ENCODE measurements at regions not wholly inside any gene's neighbourhood (a gene's known extent, or its start where the extent isn't known, plus 50 kb on each side); places are given as distances from the start of the nearest gene placed in this dataset.

DNA sequence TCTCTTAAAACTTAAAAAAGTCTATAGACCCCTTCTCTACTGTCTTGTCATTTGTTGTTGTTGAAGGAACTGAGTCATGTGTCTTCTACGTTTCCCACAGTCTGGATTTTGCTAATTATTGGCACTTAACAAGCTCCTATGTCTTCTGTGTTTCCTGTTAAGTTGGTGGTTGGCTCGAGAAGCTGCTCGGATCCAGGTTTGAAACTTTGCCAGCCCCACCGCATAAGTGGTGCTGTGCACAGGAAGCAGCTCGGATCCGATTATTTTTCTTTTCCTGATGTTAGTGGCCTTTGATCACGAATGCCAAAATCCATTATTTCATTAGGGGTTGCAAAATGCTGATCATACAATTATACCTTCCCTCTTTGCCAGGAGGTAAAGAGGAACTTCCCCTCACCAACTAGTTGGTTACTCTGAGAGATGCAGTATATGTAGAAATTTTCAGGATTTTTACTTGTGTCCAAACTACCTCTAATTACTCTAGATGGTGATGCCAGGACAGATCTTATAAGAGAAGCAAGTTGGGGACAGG lies 186.5 kb downstream of the NSG2 start:
- H4K20me1 ChIP-seq (ENCODE audit: control insufficient read depth, insufficient read depth): no peaks in the 10 kb centered on the region
- 0% methylated on average over 7 of the region's 7 CpGs for WGBS (ENCODE audit: insufficient coverage, insufficient replicate concordance, low lambda C conversion rate, missing lambda C conversion rate)
- H3K4me1 ChIP-seq (ENCODE audit: control insufficient read depth, insufficient read depth, low read length): no peaks in the 10 kb centered on the region
- ChIA-PET SMC1A (ENCODE audit: uncharacterized antibody, unreplicated experiment) (interaction anchor here (1.4 kb wide), 1 partner anchor 80 kb away, joined by 4 read pairs; no protein-coding TSS in a partner anchor), POLR2A (no interaction called here), RAD21 (ENCODE audit: unreplicated experiment) (no interaction called here), CTCF (no interaction called here)
- intact Hi-C loops (cut with micrococcal nuclease; ENCODE audit: unreplicated experiment): no loop called here
- H2AFZ ChIP-seq (ENCODE audit: control insufficient read depth, low read depth, low read length): no peak overlapping the region
- no peaks in the 10 kb centered on the region for H3K36me3 ChIP-seq (ENCODE audit: control insufficient read depth in 2 of 2, insufficient read depth in 2 of 2, low read length in 1 of 2)
- no peaks in the 10 kb centered on the region for H3K27me3 ChIP-seq (replicated peaks in 1 of 2; ENCODE audit: control insufficient read depth in 2 of 2, insufficient read depth in 2 of 2, low read length in 1 of 2)
- in situ Hi-C loops (cut with MboI): no loop called here
- TF ChIP-seq NFXL1 (IDR thresholded peaks at IDR 0.05; ENCODE audit: borderline replicate concordance): no peak
- TF ChIP-seq, protein P1, sequence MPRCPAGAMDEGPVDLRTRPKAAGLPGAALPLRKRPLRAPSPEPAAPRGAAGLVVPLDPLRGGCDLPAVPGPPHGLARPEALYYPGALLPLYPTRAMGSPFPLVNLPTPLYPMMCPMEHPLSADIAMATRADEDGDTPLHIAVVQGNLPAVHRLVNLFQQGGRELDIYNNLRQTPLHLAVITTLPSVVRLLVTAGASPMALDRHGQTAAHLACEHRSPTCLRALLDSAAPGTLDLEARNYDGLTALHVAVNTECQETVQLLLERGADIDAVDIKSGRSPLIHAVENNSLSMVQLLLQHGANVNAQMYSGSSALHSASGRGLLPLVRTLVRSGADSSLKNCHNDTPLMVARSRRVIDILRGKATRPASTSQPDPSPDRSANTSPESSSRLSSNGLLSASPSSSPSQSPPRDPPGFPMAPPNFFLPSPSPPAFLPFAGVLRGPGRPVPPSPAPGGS (IDR thresholded peaks at IDR 0.05; ENCODE audit: borderline replicate concordance, insufficient read depth, low read depth, low read length, poor library complexity, severe bottlenecking): no peak
- no peak for TF ChIP-seq HDAC2 (IDR thresholded peaks at IDR 0.05)
- no peak for TF ChIP-seq RELA (IDR thresholded peaks at IDR 0.05; ENCODE audit: borderline replicate concordance, partially characterized antibody)
- no peak for TF ChIP-seq NR2F1 (conservative IDR thresholded peaks at IDR 0.05)
- no peak for TF ChIP-seq RCOR1 (conservative IDR thresholded peaks at IDR 0.05; ENCODE audit: low read depth, low read length)
- no peak for TF ChIP-seq SMARCA5 (IDR thresholded peaks at IDR 0.05)
- TF ChIP-seq ZNF274 (IDR thresholded peaks at IDR 0.05; ENCODE audit: insufficient read depth, insufficient read length): no peak
- TF ChIP-seq MEF2A (IDR thresholded peaks at IDR 0.05; ENCODE audit: insufficient read depth, low read depth, low read length): no peak
- TF ChIP-seq, protein P2, sequence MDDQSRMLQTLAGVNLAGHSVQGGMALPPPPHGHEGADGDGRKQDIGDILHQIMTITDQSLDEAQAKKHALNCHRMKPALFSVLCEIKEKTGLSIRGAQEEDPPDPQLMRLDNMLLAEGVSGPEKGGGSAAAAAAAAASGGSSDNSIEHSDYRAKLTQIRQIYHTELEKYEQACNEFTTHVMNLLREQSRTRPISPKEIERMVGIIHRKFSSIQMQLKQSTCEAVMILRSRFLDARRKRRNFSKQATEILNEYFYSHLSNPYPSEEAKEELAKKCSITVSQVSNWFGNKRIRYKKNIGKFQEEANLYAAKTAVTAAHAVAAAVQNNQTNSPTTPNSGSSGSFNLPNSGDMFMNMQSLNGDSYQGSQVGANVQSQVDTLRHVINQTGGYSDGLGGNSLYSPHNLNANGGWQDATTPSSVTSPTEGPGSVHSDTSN (IDR thresholded peaks at IDR 0.05; ENCODE audit: insufficient replicate concordance, low read depth, low read length): no peak
- no peak overlapping the region for H3K4me3 ChIP-seq
- no peak overlapping the region for H3K4me2 ChIP-seq (ENCODE audit: control insufficient read depth, insufficient read depth)
- DNase-seq (ENCODE audit: low read depth, low spot score) (no peak), FAIRE-seq (no peak), ATAC-seq (no peak)
- no peaks in the 10 kb centered on the region for H3K79me2 ChIP-seq (ENCODE audit: control insufficient read depth, insufficient read depth, low read length)
- no peak overlapping the region for H3K27ac ChIP-seq (ENCODE audit: control insufficient read depth, insufficient read depth)
- no TSS peak for BruUV-seq (replicated peaks)
- H3K9me3 ChIP-seq (replicated peaks; ENCODE audit: control insufficient read depth, insufficient read depth, low read length): no peaks in the 10 kb centered on the region
- no peak overlapping the region for H3K9ac ChIP-seq (ENCODE audit: control insufficient read depth, insufficient read depth, low read length)

Measured in GM12878 (cell line).